IMR-90 (cell line): ENCODE measurements at regions not wholly inside any gene's neighbourhood (a gene's known extent, or its start where the extent isn't known, plus 50 kb on each side); places are given as distances from the start of the nearest gene placed in this dataset.

Experiments used
- ATAC-seq: fragments of 200-7000 bp; cut with Tn5 transposase; 2 replicates; pipeline ENCODE4 v1.9.1; 2020; ENCODE audit warnings: low read depth, mild to moderate bottlenecking, moderate library complexity
- BruUV-seq: library from RNA; stranded (reverse); fragments of 400-500 nt; replicated peaks from 2 replicates; lab custom pipeline; 2021; lab: Mats Ljungman, UMichigan
- CTCF ChIA-PET: fragments of 300-600 bp; formaldehyde crosslinking; extraction: SDS; loops from one replicate; lab custom pipeline; 2021; ENCODE audit warnings: antibody characterized with exemption; lab: Yijun Ruan, JAX
- POLR2A ChIA-PET: fragments of 300-600 bp; sonication (Branson Sonifier 250); formaldehyde crosslinking; loops from one replicate; lab custom pipeline; 2022; ENCODE audit warnings: antibody characterized with exemption; ENCODE audit not compliant: unreplicated experiment; lab: Charles Lee
- DNase-seq: peaks from one replicate; pipeline ENCODE4 v3.0.0; 2013
- H2AFZ ChIP-seq: replicated peaks from 2 replicates; pipeline ENCODE3; 2013; ENCODE audit warnings: low read length, mild to moderate bottlenecking; ENCODE audit not compliant: poor library complexity
- H2AK5ac ChIP-seq: 2 replicates; pipeline ENCODE4 v1.6.1; 2013; ENCODE audit warnings: low read depth, low read length, inconsistent platforms
- H2AK9ac ChIP-seq: replicated peaks from 2 replicates; pipeline ENCODE3; 2013; ENCODE audit warnings: mild to moderate bottlenecking, low read depth, low read length, moderate library complexity; ENCODE audit not compliant: poor library complexity
- H2BK120ac ChIP-seq: 2 replicates; pipeline ENCODE4 v1.6.1; 2013; ENCODE audit warnings: low read depth, low read length, inconsistent platforms
- H2BK15ac ChIP-seq: 3 replicates; pipeline ENCODE4 v1.6.1; 2013; ENCODE audit warnings: low read depth, low read length, inconsistent platforms
- H2BK20ac ChIP-seq: 2 replicates; pipeline ENCODE4 v1.6.1; 2013; ENCODE audit warnings: low read depth, mild to moderate bottlenecking, inconsistent platforms, low read length, moderate library complexity
- H2BK5ac ChIP-seq: 2 replicates; pipeline ENCODE4 v1.6.1; 2013; ENCODE audit warnings: mild to moderate bottlenecking, low read depth, low read length, inconsistent platforms; ENCODE audit not compliant: poor library complexity, severe bottlenecking
- H3K14ac ChIP-seq: replicated peaks from 2 replicates; pipeline ENCODE4 v1.6.1; 2013; ENCODE audit warnings: low read depth, low read length, inconsistent platforms
- H3K18ac ChIP-seq: 2 replicates; pipeline ENCODE4 v1.6.1; 2013; ENCODE audit warnings: low read depth, low read length, control low read depth
- H3K23ac ChIP-seq: 2 replicates; pipeline ENCODE4 v1.6.1; 2013; ENCODE audit warnings: low read depth, low read length, inconsistent platforms
- H3K27ac ChIP-seq: 2 replicates; pipeline ENCODE4 v1.5.1; 2013; ENCODE audit warnings: mild to moderate bottlenecking, control low read depth, low read length; ENCODE audit not compliant: insufficient read depth
- H3K27me3 ChIP-seq: 2 replicates; pipeline ENCODE4 v1.6.1; 2013; ENCODE audit warnings: low read length; ENCODE audit not compliant: control insufficient read depth, insufficient read depth
- H3K36me3 ChIP-seq: 2 replicates; pipeline ENCODE4 v1.6.1; 2013; ENCODE audit warnings: low read length, mixed read lengths; ENCODE audit not compliant: control insufficient read depth, insufficient read depth
- H3K4ac ChIP-seq: 2 replicates; pipeline ENCODE4 v1.6.1; 2013; ENCODE audit warnings: low read depth, low read length, inconsistent platforms
- H3K4me1 ChIP-seq: 2 replicates; pipeline ENCODE4 v1.6.1; 2013; ENCODE audit warnings: low read length, mixed read lengths; ENCODE audit not compliant: control insufficient read depth, insufficient read depth
- H3K4me2 ChIP-seq: 2 replicates; pipeline ENCODE4 v1.6.1; 2013; ENCODE audit warnings: low read depth, mild to moderate bottlenecking, control low read depth, low read length, moderate library complexity
- H3K4me3 ChIP-seq: 2 replicates; pipeline ENCODE4 v1.5.1; 2013; ENCODE audit warnings: low read depth, mild to moderate bottlenecking, control low read depth, low read length, moderate library complexity; ENCODE audit not compliant: insufficient read depth
- H3K56ac ChIP-seq: 2 replicates; pipeline ENCODE4 v1.6.1; 2013; ENCODE audit warnings: low read length, inconsistent platforms; ENCODE audit not compliant: insufficient read depth; ENCODE audit errors: extremely low read depth
- H3K79me1 ChIP-seq, 2 experiments: 2 replicates each; pipeline ENCODE4 v1.6.1; 2013; ENCODE audit warnings: low read length in 2 of 2, inconsistent platforms in 1 of 2, low read depth in 1 of 2
- H3K9ac ChIP-seq: 2 replicates; pipeline ENCODE4 v1.6.1; 2013; ENCODE audit warnings: low read depth, low read length, control low read depth
- H3K9me1 ChIP-seq: 2 replicates; pipeline ENCODE4 v1.6.1; 2013; ENCODE audit warnings: low read length, inconsistent platforms; ENCODE audit not compliant: insufficient read depth
- H3K9me3 ChIP-seq: 2 replicates; pipeline ENCODE4 v1.6.1; 2013; ENCODE audit warnings: low read length; ENCODE audit not compliant: control insufficient read depth, insufficient read depth
- H4K20me1 ChIP-seq: 2 replicates; pipeline ENCODE4 v1.6.1; 2013; ENCODE audit warnings: low read length, inconsistent platforms; ENCODE audit not compliant: insufficient read depth
- H4K5ac ChIP-seq: 2 replicates; pipeline ENCODE4 v1.6.1; 2013; ENCODE audit warnings: mild to moderate bottlenecking, low read depth, low read length, control low read depth
- H4K8ac ChIP-seq, 2 experiments: 2 replicates each; pipeline ENCODE4 v1.6.1; 2013; ENCODE audit warnings: low read depth in 2 of 2, low read length in 2 of 2, control low read depth in 1 of 2, inconsistent platforms in 1 of 2
- H4K91ac ChIP-seq: 2 replicates; pipeline ENCODE4 v1.6.1; 2013; ENCODE audit warnings: low read depth, low read length, inconsistent platforms; ENCODE audit not compliant: insufficient read depth
- ELK1 ChIP-seq: fragments of 150-350 bp; IDR thresholded peaks from 2 replicates; pipeline ENCODE4 v1.6.1; 2016; ENCODE audit warnings: low read depth, mild to moderate bottlenecking, low read length, moderate library complexity, borderline replicate concordance
- FOS ChIP-seq: fragments of 150-350 bp; IDR thresholded peaks from 2 replicates; pipeline ENCODE4 v1.6.1; 2016; ENCODE audit warnings: low read depth, low read length
- MXI1 ChIP-seq: IDR thresholded peaks from 2 replicates; pipeline ENCODE4 v1.6.1; 2012; ENCODE audit warnings: low read depth, mild to moderate bottlenecking, low read length, moderate library complexity, borderline replicate concordance
- NFE2L2 ChIP-seq: fragments of 150-350 bp; IDR thresholded peaks from 2 replicates; pipeline ENCODE4 v1.6.1; 2016; ENCODE audit warnings: low read depth, mild to moderate bottlenecking, low read length
- RCOR1 ChIP-seq: IDR thresholded peaks from 2 replicates; pipeline ENCODE4 v1.6.1; 2012; ENCODE audit warnings: mild to moderate bottlenecking, low read length, improper control_type of control experiment; ENCODE audit not compliant: insufficient replicate concordance
- WGBS, 2 experiments: methylation state at CpG; one replicate each; pipeline versions ENCODE4 v1.1.5 to v1.1.7; 2013; ENCODE audit warnings: missing lambda C conversion rate in 2 of 2; ENCODE audit not compliant: insufficient read length in 1 of 2; ENCODE audit errors: extremely low coverage in 2 of 2; 5-methylcytosine and 5-hydroxymethylcytosine counted together
- dilution Hi-C: fragments of 300-500 bp; cut with HindIII; formaldehyde crosslinking; loops from one replicate; pipeline ENCODE4 v1.14.3; 2018; ENCODE audit warnings: low sequenced_read_pairs; ENCODE audit not compliant: unreplicated experiment
- in situ Hi-C: fragments of 300-500 bp; cut with MboI; formaldehyde crosslinking; loops from 3 replicates; pipeline ENCODE4 v1.14.3; 2019; ENCODE audit warnings: low sequenced_read_pairs, inconsistent platforms, mixed read lengths
- intact Hi-C: fragments of 100-400 bp; cut with micrococcal nuclease; formaldehyde crosslinking; loops from 2 replicates; pipeline ENCODE4 v1.10.0; 2022

- Histone ChIP-seq H3K9me3 (no peaks in the 10 kb centered on the region), H3K4me2 (no peak overlapping the region), H3K56ac (no peak overlapping the region), H3K4me3 (no peak overlapping the region), H2BK5ac (no peak overlapping the region), H2AFZ (no peak overlapping the region), H3K4me1 (no peaks in the 10 kb centered on the region), H3K9ac (no peak overlapping the region), H2AK9ac (no peak overlapping the region), H3K36me3 (no peaks in the 10 kb centered on the region), H4K20me1 (no peaks in the 10 kb centered on the region), H3K9me1 (no peaks in the 10 kb centered on the region), H4K5ac (no peak overlapping the region), H3K79me1 (no peaks in the 10 kb centered on the region), H4K8ac (no peak overlapping the region), H2AK5ac (no peak overlapping the region), H2BK15ac (no peak overlapping the region), H3K23ac (no peak overlapping the region), H3K18ac (no peak overlapping the region), H3K14ac (no peak overlapping the region), H3K27me3 (no peaks in the 10 kb centered on the region), H3K4ac (no peak overlapping the region), H4K91ac (no peak overlapping the region), H2BK120ac (no peak overlapping the region), H2BK20ac (no peak overlapping the region), H3K27ac (no peak overlapping the region)
- intact Hi-C loops (no loop called here), in situ Hi-C loops (no loop called here), dilution Hi-C loops (no loop called here)
- ATAC-seq (no peak), DNase-seq (no peak)
- WGBS, 2 experiments: 20% methylated on average over 1 of the region's 9 CpGs; no CpG with 5 or more reads in 1 of the 2 experiments
- ChIA-PET CTCF (no interaction called here), POLR2A (no interaction called here)
- no TSS peak for BruUV-seq
- TF ChIP-seq NFE2L2: no peak
- TF ChIP-seq MXI1: no peak
- no peak for TF ChIP-seq FOS
- TF ChIP-seq RCOR1: no peak
- no peak for TF ChIP-seq ELK1
Observed at GRCh38 chr4:59571805-59572430, 1628.2 kb upstream of the ADGRL3 start.
